Iris pigment epithelial cell (primary cell): ENCODE measurements at regions not wholly inside any gene's neighbourhood (a gene's known extent, or its start where the extent isn't known, plus 50 kb on each side); places are given as distances from the start of the nearest gene placed in this dataset.

Experiments used
- DNase-seq: peaks from one replicate; pipeline ENCODE4 v3.0.0-alpha.2; 2011; ENCODE audit warnings: low read depth

DNA sequence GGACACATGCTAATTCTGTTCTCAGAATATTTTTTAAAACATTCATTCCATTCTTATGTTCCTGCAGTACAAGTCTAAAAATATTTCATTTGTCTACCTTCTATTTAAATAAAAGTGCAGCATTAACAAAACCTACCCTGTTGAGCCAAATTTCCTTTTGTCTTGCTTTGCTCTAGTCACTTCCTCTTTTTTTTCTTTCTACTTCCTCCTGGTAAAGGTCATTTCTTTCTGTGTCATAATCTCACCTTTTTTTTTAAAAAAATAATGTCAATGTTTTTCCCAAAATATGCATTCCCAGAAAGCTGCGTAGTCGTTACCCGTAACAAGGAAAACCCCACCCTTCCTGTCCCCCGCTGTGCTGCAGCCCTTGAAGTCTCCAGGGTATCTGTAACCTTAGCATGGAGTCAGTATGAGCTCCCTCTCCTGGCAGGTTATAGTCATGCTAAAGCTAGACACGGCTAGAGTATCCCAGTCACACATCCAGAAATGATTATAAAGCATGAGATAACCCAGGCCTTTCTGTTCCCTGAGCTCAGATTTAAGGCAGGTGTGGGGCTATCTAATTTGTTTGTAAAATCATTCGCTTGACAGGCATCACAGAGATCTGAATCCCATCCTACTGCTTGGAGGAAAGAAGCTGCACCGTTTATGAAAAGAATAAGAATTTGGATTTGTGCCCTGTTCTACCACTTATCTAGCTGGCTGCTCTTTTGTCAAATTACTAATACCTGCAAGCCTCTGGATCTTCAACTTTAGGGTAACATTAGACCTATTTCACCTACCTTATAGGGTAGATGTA is 51.1 kb upstream of the EED start:
- peak; percentile 84 for DNase-seq

DNA sequence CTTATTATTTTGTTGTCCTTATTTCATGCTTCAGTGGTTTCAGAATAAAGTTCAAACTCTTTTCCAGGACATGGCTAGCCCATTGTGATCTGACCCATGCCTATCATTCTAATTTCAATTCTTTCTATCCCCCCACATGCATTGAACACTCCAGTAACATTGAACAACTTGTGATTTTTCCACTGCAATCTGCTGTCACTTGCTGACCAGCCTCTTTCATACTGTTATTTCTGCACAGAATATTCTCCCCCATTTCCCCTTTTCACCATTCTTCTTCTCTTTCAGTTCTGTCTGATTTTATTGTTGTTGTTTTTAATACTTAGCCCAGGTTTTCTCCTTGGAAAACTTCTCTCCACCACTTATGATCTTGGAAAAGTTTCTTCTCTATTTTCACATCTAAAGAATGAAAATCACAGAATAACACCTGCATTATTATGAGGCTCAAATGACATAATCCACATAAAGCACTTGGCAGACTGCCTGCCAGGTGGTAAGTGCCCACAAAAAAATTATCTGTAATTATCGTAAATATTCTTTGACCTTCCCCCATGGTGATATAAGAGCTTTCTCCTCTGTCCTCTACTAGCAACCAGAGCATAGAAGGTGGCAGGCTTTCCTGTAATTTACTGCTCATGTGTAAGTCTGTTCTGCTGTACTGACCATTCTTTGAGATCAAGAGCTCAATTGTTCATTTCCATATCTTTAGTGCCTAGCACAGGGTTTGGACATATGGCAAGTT is 51.9 kb upstream of the EED start:
- no peak for DNase-seq

DNA sequence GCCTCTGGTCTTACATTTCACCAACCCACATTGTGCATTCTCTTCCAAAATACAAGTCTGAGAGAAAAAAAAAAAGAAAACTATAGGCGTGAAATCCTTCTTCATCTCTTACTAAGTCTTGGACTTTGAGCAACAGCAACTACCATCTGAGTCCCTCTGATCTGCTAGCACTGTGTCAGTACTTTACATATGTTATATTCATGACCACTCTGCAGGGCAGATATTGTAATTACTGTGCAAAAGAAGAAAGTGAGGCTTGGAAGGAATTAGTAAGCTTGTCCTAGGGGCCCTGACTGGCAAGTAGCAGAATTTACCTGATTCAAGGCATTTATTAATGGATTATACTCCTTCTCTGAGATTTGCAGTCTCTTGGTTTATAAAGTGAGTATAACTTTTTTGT is 52.7 kb upstream of the EED start:
- no peak for DNase-seq

DNA sequence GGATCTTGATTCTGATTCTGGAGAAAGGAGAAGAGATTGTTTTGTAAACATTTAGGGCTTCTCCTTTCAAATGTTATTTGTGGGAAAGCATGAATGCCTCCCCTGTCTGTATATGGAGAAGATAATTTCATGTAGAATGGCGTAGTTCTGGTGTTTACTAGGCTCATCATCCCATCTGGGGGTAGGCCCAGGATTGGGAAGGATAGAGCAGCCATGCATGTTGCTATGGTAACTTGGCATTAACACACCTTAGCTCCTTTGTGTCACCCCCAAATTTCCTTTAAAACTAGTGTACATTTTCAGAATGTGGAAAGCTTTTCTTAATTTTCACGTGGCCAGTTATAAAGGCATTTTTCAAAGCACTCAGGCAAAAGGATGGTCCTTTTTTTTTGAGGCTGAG is 57.5 kb upstream of the EED start:
- no peak for DNase-seq

DNA sequence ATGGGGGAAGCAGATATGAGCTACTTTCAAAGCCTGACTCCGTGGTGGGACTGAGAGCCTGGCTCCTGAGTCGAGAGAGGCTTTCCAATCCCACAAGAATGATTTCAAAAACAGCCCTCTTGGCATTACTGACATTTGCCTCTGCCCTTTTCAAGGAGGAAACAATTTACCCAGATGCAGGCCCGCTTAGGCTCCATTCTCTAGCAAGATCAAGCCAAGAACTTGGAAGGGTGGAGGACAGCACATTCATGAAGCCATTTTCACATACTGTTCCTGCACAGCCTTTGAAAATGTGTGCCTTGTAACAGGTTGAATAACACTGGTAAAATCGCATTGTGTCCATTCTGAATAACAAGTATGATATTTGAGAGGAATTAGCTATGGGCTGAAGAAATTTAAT is 58.2 kb upstream of the EED start:
- no peak for DNase-seq

DNA sequence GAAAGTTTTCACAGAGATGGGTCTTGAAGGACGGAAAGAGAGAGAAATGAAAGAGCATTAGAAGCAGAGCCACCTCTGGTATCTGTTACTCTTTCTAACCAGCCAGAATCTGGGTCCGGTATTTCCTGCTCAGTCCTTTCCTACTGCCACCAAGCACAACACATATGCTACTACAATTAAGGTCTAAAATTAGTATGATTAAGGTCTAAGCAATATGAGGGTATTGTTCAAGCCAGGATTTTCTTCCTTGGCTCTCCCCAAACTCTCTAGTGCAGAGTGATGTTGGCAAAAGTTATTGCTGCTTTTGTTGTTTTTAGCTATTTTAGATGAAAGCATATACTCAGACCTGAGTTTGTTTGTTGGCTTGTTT is 59.2 kb upstream of the EED start:
- no peak for DNase-seq

DNA sequence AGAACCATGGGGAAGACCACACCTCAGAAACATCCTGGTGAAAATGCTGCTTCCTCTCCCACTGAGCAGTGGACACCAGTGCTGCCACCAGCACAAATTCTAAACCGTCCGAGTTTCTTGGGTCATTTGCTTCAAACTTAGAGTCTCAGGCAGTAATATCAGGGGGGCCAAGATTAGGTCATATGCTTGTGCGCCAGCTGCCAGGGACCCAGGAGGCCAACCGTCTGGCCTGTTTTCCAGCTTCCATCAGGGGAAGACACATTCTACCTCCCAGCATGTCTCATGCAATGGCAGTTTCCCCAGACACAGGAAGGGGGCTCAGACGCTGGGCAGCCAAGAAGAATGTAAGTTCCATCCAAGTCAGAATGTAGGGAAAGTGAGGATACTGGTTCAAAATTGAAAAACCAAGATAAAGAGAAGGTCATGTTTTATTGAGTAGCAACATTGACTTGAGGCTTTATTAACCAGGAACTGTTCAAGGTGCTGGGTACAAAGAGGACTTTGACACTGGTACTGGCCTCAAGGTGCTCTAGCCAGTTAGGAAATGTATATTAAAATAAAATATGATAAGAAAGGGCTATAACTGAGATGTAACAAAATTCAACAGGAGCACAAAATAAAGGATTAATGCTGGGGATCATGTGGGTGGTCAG is 59.7 kb upstream of the EED start:
- DNase-seq: no peak

DNA sequence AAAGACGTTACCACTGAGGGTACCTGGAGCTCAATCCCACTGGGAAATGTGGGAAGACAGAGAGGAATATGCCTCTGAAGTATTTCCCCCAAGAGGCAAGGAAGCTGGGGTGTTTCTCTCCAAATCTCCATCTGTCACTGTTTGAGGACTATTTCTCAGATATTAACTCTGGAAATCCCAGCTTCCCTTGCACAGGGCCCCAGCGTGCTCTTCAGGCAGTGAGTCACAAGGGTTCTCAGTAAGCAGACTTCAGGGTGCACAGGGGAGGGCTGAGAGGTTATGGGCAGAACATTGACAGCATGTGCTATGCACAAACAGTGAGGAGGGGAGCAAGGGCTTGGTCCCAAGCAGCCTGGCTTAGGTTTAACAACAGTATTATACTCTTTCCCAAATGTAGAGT is 60.9 kb upstream of the EED start:
- peak; percentile 87 for DNase-seq

DNA sequence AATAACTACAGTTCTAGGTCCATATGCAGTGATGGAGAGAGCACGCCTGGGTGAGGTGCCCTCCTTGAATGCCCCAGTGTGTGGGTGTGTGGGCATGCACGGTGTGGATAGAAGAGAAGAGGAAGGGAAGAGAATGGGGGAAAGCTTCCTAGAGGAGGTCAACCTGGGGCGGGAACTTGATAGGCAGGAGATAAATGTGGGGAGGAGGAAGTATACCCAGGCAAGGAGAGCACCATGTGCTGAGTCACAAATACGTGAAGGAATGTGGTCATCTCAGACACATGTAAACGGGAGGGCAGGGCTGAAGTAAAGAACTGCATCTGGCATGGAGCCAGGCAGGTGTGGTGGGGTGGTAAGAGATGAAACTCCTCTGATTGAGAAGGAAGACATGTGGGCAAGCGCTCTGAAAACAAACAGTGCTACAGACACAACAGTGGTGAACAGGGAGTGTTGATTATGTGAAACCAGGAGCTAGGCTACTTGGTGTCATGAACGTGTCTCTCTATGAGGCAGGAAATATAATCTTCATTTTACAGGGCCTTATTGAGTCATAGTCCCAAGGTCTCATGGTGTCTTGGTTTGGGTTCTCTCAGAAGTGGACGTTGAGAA is 61.5 kb upstream of the EED start:
- no peak for DNase-seq

DNA sequence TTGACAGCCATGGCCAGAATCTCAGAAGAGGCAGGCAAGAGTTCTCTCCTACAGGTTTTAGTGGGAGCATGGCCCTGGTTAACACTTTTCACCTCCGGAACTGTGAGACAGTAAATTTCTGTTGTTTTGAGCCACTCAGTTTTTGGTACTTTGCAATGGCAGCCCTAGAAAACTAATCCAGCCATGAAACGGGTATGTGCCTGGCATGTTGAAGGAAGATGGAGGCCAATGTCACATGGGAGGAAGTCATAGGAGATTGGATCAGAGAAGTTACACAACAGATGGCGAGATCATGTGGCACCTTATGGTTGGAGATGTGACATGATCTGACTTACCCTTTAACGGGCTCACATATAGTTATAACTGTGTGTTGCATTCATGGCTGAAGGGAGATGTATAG is 63.2 kb upstream of the EED start:
- no peak for DNase-seq

DNA sequence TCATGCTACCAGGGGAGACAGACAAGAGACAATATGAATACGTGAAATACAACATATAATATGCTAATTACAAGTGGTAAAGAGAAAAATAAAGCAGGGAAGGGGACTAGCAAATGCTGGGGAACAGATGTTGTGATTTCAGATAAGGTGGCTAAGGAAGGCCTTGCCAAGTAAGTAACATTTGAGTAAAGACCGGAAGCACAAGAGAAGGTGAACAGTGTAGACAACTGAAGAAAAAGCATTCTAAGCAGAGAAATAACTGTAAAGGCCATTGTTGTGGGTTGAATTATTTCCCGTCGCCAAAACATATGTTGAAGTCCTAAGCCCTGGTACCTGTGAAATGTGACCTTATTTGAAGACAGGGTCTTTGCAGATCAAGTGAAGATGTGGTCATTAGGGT is 63.7 kb upstream of the EED start:
- no peak for DNase-seq

DNA sequence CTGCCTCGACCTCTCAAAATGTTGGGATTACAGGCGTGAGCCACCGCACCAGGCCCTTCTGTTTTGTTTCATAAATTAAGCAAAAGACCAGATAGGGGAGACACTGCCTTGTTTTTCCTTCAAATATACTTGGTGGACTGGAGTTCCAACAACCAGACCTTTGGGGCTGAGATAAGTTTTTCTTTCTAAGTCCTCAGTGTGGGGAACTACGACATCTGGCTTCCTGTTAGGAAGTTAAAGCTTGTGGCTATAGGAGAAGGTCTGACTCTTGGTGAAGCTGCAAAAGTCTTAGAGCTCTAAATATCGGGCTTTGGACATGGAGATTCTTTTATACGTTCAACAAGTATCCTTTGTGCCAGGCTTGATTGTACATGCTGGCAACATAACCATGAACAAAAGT is 64.1 kb upstream of the EED start:
- DNase-seq: no peak

DNA sequence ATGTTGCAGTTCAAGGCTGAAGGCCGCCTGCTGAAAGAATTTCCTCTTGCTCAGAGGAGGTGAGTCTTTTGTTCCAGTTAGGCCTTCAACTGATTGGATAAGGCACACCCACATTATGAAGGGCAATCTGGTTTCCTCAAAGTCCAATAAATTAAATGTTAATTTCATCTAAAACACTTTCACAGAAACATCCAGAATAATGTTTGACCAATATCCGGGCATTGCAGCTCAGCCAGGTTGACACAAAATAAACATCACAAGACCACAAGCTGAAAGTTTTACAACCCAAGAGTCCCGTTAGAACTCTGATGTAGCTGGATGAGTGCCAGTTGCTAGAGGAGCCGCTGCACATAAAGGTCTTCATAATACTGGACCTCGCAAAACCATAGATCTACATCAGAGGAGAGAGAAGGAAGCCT is 64.9 kb upstream of the EED start:
- no peak for DNase-seq

DNA sequence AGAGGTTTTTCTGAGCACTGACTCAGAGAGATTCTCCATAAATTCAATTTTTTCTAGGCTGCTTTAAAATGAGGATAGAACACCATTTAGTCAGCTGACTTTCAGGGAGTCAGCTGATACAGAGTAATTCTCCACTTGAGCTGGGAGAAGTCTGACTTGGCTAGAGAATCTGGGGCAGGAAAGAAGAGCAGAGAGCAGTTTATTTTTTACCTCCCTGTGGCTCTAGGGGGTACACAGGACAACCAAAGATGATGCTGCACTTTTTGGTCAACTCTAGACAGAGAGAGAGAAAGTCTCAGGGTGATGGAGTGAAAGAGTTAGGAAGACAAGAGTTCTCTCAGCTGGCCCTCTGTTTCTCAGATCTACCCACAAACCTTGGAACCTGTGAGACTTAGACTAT is 67.3 kb upstream of the EED start:
- DNase-seq: no peak

DNA sequence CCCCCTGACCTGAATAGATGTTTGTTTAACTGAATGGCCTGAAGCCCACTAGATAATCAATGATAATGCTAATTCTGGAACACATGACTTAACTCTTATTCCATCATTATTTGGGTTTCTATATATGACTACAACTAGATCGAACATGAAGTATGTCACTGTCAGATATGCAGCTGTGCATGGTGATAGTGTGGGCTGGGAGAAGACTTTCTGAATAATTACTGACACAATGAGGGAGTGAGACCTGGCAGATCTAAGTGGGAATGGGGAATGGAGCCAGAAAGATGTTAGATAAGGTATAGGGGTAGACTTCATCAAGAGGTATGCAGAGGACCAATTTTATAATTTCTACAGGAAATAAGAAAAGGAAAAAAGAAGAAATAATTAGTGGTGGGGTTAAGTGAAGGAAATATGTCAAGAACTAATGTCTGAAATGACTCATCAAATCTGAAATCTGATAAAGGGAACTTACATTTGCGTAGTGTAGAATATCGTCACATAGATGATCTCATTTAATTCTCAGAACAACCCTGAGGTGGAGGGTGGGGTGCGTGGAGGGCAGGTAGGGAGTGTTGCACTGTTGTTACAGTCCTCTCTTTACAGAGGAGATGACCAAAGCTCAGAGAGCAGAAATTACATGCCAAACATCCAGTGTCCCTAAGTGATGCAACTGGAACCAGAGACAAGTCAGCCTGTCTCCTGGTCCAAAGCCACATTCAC is 68.2 kb upstream of the EED start:
- peak; percentile 70 for DNase-seq

DNA sequence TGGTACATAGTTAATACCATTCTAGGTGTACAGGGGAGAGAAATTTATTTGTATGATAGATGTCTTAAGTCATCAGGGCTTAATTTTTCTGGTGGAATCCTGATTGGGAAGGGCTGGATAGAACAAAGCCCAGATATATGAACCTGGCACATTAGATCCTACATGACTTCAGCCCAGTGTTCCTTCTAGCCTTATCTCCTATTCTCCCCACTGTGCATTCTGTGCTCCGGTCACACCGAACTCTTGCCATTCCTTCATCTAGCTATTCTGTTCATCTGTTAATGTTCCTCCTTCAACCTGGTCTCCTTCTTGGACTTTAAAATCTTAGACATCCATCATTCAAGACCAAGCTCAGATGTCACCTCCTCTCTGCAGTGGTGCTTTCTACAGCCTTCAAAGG is 68.9 kb upstream of the EED start:
- DNase-seq: no peak

DNA sequence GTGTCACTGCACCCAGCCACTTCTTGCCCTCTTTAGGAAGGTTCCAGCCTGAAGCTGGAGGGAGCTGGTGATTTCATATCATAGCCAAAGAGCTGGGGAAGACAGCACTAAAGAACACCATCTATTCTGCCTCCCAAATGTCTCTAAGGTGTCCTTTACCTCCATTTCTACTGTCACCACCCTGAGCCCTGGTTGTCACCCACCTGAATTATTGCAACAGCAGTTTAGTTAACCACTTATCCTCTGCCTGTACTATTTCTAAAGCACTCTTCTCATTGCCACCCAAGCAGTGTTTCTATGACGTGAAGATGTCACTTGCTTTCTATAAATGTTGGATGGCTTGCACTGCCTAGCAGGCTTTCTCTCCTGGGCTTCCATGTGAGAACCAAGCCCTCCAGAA is 69.4 kb upstream of the EED start:
- DNase-seq: no peak

DNA sequence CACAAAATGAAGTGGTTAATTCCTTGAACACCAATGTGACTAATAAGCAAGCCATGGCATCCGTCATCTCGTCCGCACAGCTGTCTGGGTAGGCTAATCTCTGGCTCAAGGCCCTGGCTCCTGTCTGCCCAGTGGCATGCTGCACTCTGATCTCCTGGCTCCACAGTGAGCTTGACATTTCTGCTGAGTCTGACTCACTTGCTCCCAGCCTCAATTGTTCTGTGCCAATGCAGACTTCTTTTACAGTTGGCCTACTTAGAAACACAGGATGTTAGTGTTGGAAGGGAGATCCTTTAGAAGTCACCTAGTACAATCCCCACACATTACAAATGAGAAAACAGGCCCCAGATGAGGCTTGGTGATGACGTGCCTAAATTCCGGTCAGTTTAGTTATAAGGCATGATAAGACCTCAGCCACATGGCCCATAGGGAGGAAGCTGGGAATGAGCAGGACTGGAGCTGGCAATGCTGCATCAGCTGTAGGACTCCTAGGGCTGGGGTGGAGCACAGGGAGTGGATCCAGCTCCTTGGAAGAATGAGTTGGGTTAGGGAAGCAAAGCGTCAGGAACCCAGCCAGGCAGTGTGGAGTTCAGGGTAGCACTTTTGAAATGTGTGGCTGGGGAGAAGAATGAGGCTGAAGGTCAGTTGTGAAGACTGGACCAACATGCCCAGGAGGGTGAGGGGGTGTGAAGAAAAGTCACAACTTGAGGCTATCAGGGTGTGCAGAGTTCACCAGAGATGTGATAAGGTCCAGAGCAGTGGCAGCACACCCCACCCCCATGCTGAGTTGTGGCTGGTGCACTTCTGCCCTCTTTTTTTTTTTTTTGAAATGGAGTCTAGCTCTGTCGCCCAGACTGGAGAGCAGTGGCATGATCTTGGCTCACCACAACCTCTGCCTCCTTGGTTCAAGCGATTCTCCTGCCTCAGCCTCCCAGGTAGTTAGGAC is 70.2 kb upstream of the EED start:
- DNase-seq: peak; percentile 98

DNA sequence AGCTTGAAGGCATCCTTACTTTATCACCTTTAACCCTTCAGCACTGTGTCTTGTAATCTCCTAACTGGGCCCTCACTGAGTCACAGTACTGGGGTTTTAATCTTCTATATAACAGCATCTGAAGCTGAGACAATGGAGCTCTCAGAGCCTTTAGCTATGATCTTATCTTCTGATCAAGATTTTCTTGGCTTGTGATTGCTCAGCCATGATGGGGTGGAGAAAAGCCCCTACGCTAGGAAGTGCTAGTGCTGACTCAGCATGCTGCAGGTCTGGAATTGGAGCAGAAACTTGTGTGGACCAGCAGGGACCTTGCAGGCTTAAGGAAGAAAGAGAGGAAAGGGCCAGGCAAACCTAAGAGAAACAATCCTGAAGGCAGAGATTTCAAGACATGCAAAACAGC is 71.7 kb upstream of the EED start:
- DNase-seq: peak; percentile 80

DNA sequence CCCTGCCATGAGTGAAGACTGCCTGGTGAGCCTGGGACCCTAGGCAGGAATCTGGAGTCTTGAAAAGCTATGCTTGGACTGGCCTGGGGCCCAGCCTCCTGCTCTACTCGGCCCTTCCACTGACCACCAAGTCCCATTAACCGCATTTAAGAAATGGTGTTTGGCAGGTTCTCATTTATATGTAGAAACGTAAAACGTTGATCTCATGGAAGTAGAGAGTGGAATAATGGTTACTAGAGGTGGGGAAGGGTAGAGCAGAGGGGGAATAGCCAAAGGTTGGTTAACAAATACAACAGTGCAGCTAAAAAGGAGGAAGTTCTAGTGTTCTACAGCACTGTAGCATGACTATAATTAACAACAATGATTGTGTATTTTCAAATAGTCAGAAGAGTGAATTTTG is 72.9 kb upstream of the EED start:
- no peak for DNase-seq

DNA sequence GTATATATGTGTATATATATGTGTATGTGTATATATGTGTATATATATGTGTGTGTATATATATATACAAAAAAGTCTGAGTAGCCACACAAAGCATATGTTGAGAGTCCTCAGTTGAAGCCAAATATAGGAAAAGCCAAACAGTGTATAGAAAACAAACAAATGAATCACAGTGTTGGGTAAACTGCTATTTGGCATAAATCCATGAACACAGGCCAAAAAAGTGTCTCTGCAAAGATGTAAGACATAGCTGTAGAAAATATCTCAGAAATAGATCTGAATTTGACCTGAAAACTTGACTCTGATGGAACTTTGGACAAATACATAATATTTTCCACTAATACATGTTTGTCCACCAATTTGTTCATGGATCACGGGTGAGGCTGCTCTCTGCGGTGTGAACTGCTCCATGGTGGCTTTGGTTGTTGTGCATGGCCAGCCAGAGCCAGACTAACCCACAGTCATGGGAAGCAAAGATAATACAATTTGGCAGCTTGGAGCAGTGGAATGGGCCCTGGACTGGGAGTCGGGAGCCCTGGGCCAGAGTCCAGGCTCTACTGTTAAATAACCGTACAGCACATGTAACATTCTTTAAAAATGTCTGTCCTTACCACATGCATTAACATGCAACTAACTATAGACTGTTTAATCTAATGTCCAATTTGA is 76.9 kb upstream of the EED start:
- DNase-seq: peak; percentile 36
